A549 (cell line): ENCODE measurements at regions not wholly inside any gene's neighbourhood (a gene's known extent, or its start where the extent isn't known, plus 50 kb on each side); places are given as distances from the start of the nearest gene placed in this dataset.

Source experiments
- HES2 ChIP-seq: fragments of >200 bp; sonication (Bioruptor Twin); formaldehyde crosslinking; IDR thresholded peaks from 2 replicates; pipeline ENCODE4 v1.6.1; 2016
- TF ChIP-seq, protein P1 (sequence below): fragments of >200 bp; sonication (Bioruptor Twin); formaldehyde crosslinking; IDR thresholded peaks from 3 replicates; pipeline ENCODE4 v1.5.1; 2016

DNA sequence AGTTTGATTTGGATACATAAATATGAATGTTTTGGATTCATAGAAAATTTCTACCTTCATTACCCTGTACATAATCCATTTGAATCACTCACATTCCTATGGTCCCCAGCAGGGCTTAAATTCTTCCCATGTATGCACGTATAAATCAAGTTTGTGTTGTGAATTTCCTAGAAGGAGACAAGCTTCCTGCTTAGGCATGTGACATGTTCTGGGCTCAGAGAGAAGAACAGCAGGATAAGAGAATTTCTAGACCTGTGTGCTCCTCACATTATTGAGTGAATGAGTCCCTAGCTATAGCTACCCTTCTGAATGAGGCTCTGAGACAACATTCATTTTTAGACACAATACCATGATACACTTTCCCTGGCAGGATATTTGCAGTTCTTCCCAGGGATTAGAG is 229.1 kb downstream of the YTHDC2 start:
- TF ChIP-seq, protein P1, sequence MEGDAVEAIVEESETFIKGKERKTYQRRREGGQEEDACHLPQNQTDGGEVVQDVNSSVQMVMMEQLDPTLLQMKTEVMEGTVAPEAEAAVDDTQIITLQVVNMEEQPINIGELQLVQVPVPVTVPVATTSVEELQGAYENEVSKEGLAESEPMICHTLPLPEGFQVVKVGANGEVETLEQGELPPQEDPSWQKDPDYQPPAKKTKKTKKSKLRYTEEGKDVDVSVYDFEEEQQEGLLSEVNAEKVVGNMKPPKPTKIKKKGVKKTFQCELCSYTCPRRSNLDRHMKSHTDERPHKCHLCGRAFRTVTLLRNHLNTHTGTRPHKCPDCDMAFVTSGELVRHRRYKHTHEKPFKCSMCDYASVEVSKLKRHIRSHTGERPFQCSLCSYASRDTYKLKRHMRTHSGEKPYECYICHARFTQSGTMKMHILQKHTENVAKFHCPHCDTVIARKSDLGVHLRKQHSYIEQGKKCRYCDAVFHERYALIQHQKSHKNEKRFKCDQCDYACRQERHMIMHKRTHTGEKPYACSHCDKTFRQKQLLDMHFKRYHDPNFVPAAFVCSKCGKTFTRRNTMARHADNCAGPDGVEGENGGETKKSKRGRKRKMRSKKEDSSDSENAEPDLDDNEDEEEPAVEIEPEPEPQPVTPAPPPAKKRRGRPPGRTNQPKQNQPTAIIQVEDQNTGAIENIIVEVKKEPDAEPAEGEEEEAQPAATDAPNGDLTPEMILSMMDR, result no peak
- no peak for TF ChIP-seq HES2
